ENCODE measurements at regions not wholly inside any gene's neighbourhood (a gene's known extent, or its start where the extent isn't known, plus 50 kb on each side); places are given as distances from the start of the nearest gene placed in this dataset.

DNA sequence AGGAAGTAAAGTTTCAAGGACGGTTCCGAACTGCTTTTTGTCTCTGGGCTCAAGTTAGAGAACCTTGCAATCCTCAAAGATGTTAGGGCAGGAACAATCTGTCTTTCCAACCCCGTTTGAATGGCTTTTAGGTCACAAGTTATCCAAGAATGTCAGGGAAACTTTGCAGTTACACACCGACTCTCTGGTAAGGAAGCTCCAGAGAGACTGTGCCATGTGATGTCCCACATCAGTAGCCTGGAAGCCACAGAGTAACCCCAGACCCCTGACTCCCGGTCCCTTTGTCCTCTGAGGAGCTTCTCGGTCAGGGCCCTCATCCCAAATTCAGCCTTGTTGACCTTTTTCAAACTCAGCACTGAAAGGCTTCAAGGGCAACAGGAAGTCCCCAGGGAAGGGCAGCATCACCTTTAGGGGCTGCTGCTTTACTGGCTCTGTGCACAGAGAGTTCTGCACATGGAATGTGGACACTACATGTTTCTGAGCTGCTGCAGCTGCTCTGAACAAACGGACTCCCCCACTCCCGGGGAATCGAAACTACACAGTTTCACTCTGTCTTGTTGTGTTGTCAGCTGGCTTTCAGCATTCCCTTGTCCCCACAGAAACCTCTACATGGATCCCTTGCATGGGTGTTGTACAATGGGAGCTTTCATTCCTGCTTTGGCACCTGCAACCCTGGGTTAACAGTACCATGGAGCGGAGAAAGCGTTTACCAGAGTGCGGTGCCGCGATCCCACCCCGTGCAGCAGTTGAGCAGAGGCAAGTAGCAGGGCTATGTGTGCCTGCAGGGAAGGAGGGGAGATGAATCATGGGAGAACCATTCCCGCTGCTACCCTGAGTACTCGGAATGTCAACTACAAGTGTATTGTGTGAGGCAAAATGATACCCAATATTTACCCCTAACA is 408.2 kb upstream of the THBS1 start (continued):
- TF ChIP-seq, protein P1, sequence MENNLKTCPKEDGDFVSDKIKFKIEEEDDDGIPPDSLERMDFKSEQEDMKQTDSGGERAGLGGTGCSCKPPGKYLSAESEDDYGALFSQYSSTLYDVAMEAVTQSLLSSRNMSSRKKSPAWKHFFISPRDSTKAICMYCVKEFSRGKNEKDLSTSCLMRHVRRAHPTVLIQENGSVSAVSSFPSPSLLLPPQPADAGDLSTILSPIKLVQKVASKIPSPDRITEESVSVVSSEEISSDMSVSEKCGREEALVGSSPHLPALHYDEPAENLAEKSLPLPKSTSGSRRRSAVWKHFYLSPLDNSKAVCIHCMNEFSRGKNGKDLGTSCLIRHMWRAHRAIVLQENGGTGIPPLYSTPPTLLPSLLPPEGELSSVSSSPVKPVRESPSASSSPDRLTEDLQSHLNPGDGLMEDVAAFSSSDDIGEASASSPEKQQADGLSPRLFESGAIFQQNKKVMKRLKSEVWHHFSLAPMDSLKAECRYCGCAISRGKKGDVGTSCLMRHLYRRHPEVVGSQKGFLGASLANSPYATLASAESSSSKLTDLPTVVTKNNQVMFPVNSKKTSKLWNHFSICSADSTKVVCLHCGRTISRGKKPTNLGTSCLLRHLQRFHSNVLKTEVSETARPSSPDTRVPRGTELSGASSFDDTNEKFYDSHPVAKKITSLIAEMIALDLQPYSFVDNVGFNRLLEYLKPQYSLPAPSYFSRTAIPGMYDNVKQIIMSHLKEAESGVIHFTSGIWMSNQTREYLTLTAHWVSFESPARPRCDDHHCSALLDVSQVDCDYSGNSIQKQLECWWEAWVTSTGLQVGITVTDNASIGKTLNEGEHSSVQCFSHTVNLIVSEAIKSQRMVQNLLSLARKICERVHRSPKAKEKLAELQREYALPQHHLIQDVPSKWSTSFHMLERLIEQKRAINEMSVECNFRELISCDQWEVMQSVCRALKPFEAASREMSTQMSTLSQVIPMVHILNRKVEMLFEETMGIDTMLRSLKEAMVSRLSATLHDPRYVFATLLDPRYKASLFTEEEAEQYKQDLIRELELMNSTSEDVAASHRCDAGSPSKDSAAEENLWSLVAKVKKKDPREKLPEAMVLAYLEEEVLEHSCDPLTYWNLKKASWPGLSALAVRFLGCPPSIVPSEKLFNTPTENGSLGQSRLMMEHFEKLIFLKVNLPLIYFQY (CRISPR knock-in tag; IDR thresholded peaks at IDR 0.05; ENCODE audit: borderline replicate concordance), result no peak
- TF ChIP-seq, protein P2, sequence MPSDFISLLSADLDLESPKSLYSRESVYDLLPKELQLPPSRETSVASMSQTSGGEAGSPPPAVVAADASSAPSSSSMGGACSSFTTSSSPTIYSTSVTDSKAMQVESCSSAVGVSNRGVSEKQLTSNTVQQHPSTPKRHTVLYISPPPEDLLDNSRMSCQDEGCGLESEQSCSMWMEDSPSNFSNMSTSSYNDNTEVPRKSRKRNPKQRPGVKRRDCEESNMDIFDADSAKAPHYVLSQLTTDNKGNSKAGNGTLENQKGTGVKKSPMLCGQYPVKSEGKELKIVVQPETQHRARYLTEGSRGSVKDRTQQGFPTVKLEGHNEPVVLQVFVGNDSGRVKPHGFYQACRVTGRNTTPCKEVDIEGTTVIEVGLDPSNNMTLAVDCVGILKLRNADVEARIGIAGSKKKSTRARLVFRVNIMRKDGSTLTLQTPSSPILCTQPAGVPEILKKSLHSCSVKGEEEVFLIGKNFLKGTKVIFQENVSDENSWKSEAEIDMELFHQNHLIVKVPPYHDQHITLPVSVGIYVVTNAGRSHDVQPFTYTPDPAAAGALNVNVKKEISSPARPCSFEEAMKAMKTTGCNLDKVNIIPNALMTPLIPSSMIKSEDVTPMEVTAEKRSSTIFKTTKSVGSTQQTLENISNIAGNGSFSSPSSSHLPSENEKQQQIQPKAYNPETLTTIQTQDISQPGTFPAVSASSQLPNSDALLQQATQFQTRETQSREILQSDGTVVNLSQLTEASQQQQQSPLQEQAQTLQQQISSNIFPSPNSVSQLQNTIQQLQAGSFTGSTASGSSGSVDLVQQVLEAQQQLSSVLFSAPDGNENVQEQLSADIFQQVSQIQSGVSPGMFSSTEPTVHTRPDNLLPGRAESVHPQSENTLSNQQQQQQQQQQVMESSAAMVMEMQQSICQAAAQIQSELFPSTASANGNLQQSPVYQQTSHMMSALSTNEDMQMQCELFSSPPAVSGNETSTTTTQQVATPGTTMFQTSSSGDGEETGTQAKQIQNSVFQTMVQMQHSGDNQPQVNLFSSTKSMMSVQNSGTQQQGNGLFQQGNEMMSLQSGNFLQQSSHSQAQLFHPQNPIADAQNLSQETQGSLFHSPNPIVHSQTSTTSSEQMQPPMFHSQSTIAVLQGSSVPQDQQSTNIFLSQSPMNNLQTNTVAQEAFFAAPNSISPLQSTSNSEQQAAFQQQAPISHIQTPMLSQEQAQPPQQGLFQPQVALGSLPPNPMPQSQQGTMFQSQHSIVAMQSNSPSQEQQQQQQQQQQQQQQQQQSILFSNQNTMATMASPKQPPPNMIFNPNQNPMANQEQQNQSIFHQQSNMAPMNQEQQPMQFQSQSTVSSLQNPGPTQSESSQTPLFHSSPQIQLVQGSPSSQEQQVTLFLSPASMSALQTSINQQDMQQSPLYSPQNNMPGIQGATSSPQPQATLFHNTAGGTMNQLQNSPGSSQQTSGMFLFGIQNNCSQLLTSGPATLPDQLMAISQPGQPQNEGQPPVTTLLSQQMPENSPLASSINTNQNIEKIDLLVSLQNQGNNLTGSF (CRISPR knock-in tag; IDR thresholded peaks at IDR 0.05), result no peak
- no peak for TF ChIP-seq RXRB (CRISPR knock-in tag; IDR thresholded peaks at IDR 0.05; ENCODE audit: borderline replicate concordance)
- TF ChIP-seq NBN (conservative IDR thresholded peaks at IDR 0.05), result no peak
- no peak for TF ChIP-seq ZNF138 (CRISPR knock-in tag; IDR thresholded peaks at IDR 0.05; ENCODE audit: low read depth)
- no peak for TF ChIP-seq EEA1 (CRISPR knock-in tag; IDR thresholded peaks at IDR 0.05; ENCODE audit: borderline replicate concordance)
- TF ChIP-seq, protein P3, sequence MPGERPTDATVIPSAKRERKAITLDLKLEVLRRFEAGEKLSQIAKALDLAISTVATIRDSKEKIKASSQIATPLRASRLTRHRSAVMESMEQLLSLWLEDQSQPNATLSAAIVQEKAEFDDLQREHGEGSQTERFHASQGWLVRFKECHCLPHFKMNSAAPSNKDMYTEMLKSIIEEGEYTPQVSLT (CRISPR knock-in tag; IDR thresholded peaks at IDR 0.05; ENCODE audit: borderline replicate concordance, low read depth), result no peak
- TF ChIP-seq, protein P4, sequence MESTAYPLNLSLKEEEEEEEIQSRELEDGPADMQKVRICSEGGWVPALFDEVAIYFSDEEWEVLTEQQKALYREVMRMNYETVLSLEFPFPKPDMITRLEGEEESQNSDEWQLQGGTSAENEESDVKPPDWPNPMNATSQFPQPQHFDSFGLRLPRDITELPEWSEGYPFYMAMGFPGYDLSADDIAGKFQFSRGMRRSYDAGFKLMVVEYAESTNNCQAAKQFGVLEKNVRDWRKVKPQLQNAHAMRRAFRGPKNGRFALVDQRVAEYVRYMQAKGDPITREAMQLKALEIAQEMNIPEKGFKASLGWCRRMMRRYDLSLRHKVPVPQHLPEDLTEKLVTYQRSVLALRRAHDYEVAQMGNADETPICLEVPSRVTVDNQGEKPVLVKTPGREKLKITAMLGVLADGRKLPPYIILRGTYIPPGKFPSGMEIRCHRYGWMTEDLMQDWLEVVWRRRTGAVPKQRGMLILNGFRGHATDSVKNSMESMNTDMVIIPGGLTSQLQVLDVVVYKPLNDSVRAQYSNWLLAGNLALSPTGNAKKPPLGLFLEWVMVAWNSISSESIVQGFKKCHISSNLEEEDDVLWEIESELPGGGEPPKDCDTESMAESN (CRISPR knock-in tag; conservative IDR thresholded peaks at IDR 0.05), result no peak
- no peak for TF ChIP-seq PRMT3 (CRISPR knock-in tag; IDR thresholded peaks at IDR 0.05; ENCODE audit: borderline replicate concordance, low read depth)
- TF ChIP-seq, protein P5, sequence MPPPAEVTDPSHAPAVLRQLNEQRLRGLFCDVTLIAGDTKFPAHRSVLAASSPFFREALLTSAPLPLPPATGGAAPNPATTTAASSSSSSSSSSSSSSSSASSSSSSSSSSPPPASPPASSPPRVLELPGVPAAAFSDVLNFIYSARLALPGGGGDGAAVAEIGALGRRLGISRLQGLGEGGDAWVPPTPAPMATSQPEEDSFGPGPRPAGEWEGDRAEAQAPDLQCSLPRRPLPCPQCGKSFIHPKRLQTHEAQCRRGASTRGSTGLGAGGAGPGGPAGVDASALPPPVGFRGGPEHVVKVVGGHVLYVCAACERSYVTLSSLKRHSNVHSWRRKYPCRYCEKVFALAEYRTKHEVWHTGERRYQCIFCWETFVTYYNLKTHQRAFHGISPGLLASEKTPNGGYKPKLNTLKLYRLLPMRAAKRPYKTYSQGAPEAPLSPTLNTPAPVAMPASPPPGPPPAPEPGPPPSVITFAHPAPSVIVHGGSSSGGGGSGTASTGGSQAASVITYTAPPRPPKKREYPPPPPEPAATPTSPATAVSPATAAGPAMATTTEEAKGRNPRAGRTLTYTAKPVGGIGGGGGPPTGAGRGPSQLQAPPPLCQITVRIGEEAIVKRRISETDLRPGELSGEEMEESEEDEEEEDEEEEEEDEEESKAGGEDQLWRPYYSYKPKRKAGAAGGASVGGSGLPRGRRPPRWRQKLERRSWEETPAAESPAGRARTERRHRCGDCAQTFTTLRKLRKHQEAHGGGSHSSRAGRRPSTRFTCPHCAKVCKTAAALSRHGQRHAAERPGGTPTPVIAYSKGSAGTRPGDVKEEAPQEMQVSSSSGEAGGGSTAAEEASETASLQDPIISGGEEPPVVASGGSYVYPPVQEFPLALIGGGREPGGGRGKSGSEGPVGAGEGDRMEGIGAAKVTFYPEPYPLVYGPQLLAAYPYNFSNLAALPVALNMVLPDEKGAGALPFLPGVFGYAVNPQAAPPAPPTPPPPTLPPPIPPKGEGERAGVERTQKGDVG (CRISPR knock-in tag; IDR thresholded peaks at IDR 0.05; ENCODE audit: borderline replicate concordance), result 0 out of 2 replicates have a peak, but pooled peaks have one; percentile 36
- no peak for TF ChIP-seq ZSCAN25 (CRISPR knock-in tag; IDR thresholded peaks at IDR 0.05)
